ENCODE measurements at regions not wholly inside any gene's neighbourhood (a gene's known extent, or its start where the extent isn't known, plus 50 kb on each side); places are given as distances from the start of the nearest gene placed in this dataset.

GRCh38 chr10:118193642-118194041 is 146.9 kb upstream of the RAB11FIP2 start:
- Histone ChIP-seq H3K4me3 (ENCODE audit: insufficient read depth, low read length) (no peak overlapping the region), H3K36me3 (ENCODE audit: insufficient read depth, low read length) (no peaks in the 10 kb centered on the region), H3K4me2 (ENCODE audit: insufficient read depth, low read length) (no peak overlapping the region), H3K27me3 (ENCODE audit: insufficient read depth, low read length) (no peaks in the 10 kb centered on the region), H3K79me2 (ENCODE audit: insufficient read depth, low read length) (no peaks in the 10 kb centered on the region), H4K20me1 (ENCODE audit: insufficient read depth, low read length) (no peaks in the 10 kb centered on the region), H3K27ac (ENCODE audit: low read depth, low read length) (no peak overlapping the region), H3K4me1 (ENCODE audit: insufficient read depth, low read length) (no peaks in the 10 kb centered on the region), H2AFZ (ENCODE audit: low read length) (no peak overlapping the region), H3K9me3 (ENCODE audit: low read depth, low read length) (no peaks in the 10 kb centered on the region)
- DNase-seq (ENCODE audit: insufficient read length, low spot score, missing footprints) = no peak
- no peak for TF ChIP-seq CTCF (IDR thresholded peaks at IDR 0.05; ENCODE audit: extremely low read depth, low read depth, low read length)

GRCh38 chr10:118181021-118181420 is 134.3 kb upstream of the RAB11FIP2 start:
- H3K4me2 ChIP-seq (ENCODE audit: insufficient read depth, low read length) = no peak overlapping the region
- DNase-seq (ENCODE audit: insufficient read length, low spot score, missing footprints) = no peak
- no peaks in the 10 kb centered on the region for H3K9me3 ChIP-seq (ENCODE audit: low read depth, low read length)
- no peak overlapping the region for H3K27ac ChIP-seq (ENCODE audit: low read depth, low read length)
- H3K4me3 ChIP-seq (ENCODE audit: insufficient read depth, low read length) = no peak overlapping the region
- no peaks in the 10 kb centered on the region for H3K4me1 ChIP-seq (ENCODE audit: insufficient read depth, low read length)
- TF ChIP-seq CTCF (IDR thresholded peaks at IDR 0.05; ENCODE audit: extremely low read depth, low read depth, low read length) = no peak
- no peaks in the 10 kb centered on the region for H3K36me3 ChIP-seq (ENCODE audit: insufficient read depth, low read length)
- H2AFZ ChIP-seq (ENCODE audit: low read length) = no peak overlapping the region
- no peaks in the 10 kb centered on the region for H3K79me2 ChIP-seq (ENCODE audit: insufficient read depth, low read length)
- no peaks in the 10 kb centered on the region for H4K20me1 ChIP-seq (ENCODE audit: insufficient read depth, low read length)
- H3K27me3 ChIP-seq (ENCODE audit: insufficient read depth, low read length) = no peaks in the 10 kb centered on the region

GRCh38 chr10:118175148-118175547 is 128.4 kb upstream of the RAB11FIP2 start:
- Histone ChIP-seq H3K4me1 (ENCODE audit: insufficient read depth, low read length) (no peaks in the 10 kb centered on the region), H3K36me3 (ENCODE audit: insufficient read depth, low read length) (no peaks in the 10 kb centered on the region), H3K4me3 (ENCODE audit: insufficient read depth, low read length) (no peak overlapping the region), H3K27ac (ENCODE audit: low read depth, low read length) (no peak overlapping the region), H3K79me2 (ENCODE audit: insufficient read depth, low read length) (no peaks in the 10 kb centered on the region), H3K27me3 (ENCODE audit: insufficient read depth, low read length) (no peaks in the 10 kb centered on the region), H3K9me3 (ENCODE audit: low read depth, low read length) (no peaks in the 10 kb centered on the region), H4K20me1 (ENCODE audit: insufficient read depth, low read length) (no peaks in the 10 kb centered on the region), H3K4me2 (ENCODE audit: insufficient read depth, low read length) (no peak overlapping the region), H2AFZ (ENCODE audit: low read length) (no peak overlapping the region)
- DNase-seq (ENCODE audit: insufficient read length, low spot score, missing footprints) = no peak
- no peak for TF ChIP-seq CTCF (IDR thresholded peaks at IDR 0.05; ENCODE audit: extremely low read depth, low read depth, low read length)

GRCh38 chr10:118173296-118173695 is 126.6 kb upstream of the RAB11FIP2 start:
- Histone ChIP-seq H3K9me3 (ENCODE audit: low read depth, low read length) (no peaks in the 10 kb centered on the region), H3K27me3 (ENCODE audit: insufficient read depth, low read length) (no peaks in the 10 kb centered on the region), H3K27ac (ENCODE audit: low read depth, low read length) (no peak overlapping the region), H3K36me3 (ENCODE audit: insufficient read depth, low read length) (no peaks in the 10 kb centered on the region), H3K4me3 (ENCODE audit: insufficient read depth, low read length) (no peak overlapping the region), H3K79me2 (ENCODE audit: insufficient read depth, low read length) (no peaks in the 10 kb centered on the region), H3K4me1 (ENCODE audit: insufficient read depth, low read length) (no peaks in the 10 kb centered on the region), H3K4me2 (ENCODE audit: insufficient read depth, low read length) (no peak overlapping the region), H4K20me1 (ENCODE audit: insufficient read depth, low read length) (no peaks in the 10 kb centered on the region), H2AFZ (ENCODE audit: low read length) (no peak overlapping the region)
- no peak for TF ChIP-seq CTCF (IDR thresholded peaks at IDR 0.05; ENCODE audit: extremely low read depth, low read depth, low read length)
- no peak for DNase-seq (ENCODE audit: insufficient read length, low spot score, missing footprints)

Data from osteoblast (primary cell).